Mucosa of descending colon (tissue), 3 donors: ENCODE measurements at regions not wholly inside any gene's neighbourhood (a gene's known extent, or its start where the extent isn't known, plus 50 kb on each side); places are given as distances from the start of the nearest gene placed in this dataset.

Experiments
- ATAC-seq: fragments of 200-7000 bp; cut with Tn5 transposase; one replicate; pipeline ENCODE4 v1.9.1; 2020; ENCODE audit warnings: mild to moderate bottlenecking, moderate library complexity
- DNase-seq, 3 donors: peaks; one replicate each; pipeline ENCODE4 v3.0.0-alpha.2; 2020
- H3K36me3 ChIP-seq: fragments of 200-600 bp; one replicate; pipeline ENCODE4 v1.8.0; 2021; ENCODE audit warnings: low read depth, mild to moderate bottlenecking
- H3K4me1 ChIP-seq: fragments of 200-600 bp; one replicate; pipeline ENCODE4 v1.8.0; 2021; ENCODE audit warnings: low read depth, mild to moderate bottlenecking
- H3K4me3 ChIP-seq: fragments of 200-600 bp; one replicate; pipeline ENCODE4 v1.8.0; 2021; ENCODE audit warnings: mild to moderate bottlenecking
- H3K9me3 ChIP-seq: fragments of 200-600 bp; one replicate; pipeline ENCODE4 v1.8.0; 2021; ENCODE audit warnings: mild to moderate bottlenecking
- intact Hi-C, 2 donors: fragments of 100-400 bp; cut with DNase I in 1 of 2; cut with micrococcal nuclease in 1 of 2; formaldehyde crosslinking; loops; one replicate each; pipeline versions ENCODE4 v1.11.0 to v1.11.1; 2022; cut with DNase I, micrococcal nuclease
- TF ChIP-seq, protein P1 (sequence below): fragments of 200-600 bp; IDR thresholded peaks from one replicate; pipeline ENCODE4 v1.8.0; 2022; ENCODE audit warnings: antibody characterized with exemption, mild to moderate bottlenecking
- donor health status: DM: no; HTN: no; CAD: no; lungs with moderate emphysema.
- donor health status: DM: no; HTN: no; CAD: no.
- donor health status: DM: no; HTN: yes; CAD: no.

DNA sequence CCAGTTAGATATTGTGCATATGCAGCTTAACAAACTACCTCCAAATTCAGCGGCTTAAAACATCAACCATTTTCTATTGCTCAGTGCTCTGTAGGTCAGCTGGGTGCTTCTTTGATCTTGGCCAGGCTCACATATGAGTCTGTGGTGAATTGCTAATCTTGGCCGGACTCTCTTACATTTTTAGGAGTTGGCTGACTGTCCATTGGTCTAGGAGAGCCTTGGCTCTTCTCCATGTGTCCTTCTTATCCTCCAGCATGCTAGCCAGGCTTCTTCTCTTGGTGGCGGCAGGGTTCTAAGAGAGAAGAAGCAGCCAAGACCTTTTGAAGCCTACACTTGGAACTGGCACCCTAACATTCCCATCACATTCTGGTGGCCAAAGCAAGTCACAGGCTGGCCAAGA is 174.3 kb upstream of the PWP1 start:
- Histone ChIP-seq H3K9me3 (no peaks in the 10 kb centered on the region), H3K4me1 (no peaks in the 10 kb centered on the region), H3K4me3 (no peak overlapping the region), H3K36me3 (no peaks in the 10 kb centered on the region)
- ATAC-seq = no peak
- intact Hi-C loops = no loop called here
- DNase-seq = no peak
- TF ChIP-seq, protein P1, sequence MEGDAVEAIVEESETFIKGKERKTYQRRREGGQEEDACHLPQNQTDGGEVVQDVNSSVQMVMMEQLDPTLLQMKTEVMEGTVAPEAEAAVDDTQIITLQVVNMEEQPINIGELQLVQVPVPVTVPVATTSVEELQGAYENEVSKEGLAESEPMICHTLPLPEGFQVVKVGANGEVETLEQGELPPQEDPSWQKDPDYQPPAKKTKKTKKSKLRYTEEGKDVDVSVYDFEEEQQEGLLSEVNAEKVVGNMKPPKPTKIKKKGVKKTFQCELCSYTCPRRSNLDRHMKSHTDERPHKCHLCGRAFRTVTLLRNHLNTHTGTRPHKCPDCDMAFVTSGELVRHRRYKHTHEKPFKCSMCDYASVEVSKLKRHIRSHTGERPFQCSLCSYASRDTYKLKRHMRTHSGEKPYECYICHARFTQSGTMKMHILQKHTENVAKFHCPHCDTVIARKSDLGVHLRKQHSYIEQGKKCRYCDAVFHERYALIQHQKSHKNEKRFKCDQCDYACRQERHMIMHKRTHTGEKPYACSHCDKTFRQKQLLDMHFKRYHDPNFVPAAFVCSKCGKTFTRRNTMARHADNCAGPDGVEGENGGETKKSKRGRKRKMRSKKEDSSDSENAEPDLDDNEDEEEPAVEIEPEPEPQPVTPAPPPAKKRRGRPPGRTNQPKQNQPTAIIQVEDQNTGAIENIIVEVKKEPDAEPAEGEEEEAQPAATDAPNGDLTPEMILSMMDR = no peak

DNA sequence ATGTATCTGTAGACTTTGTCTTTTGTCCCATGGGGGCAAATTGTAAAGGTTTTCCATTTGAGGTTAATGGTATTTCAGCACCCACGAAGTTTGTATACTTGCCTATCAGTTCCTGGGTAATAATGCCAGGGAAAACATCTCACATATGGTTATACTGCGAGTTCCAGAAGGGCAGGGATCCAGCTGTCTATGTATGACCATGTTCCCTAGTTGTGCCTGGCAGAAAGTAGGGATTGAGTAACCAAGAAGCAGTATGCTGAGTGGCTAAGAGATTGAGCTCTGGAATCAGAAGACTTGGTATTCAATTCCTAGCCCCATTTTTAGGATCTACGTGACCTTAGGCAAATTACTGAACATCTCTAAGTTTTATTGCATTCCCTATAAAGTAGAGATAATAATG is 173.2 kb upstream of the PWP1 start:
- H3K9me3 ChIP-seq = no peaks in the 10 kb centered on the region

DNA sequence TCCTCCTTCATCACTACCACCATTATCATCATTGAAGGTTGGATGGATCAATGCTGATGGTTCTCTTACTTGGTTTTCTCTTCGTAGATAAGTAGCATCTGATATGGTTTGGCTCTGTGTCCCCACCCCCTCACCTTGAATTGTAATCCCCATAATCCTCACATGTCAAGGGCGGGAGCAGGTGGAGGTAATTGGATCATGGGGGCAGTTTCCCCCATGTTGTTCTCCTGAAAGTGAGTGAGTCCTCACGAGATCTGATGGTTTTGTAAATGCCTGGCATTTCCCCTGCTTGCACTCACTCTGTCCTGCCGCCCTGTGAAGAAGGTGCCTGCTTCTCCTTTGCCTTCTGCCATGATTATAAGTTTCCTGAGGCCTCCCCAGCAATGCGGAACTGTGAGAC is 172.4 kb upstream of the PWP1 start:
- H3K4me3 ChIP-seq = no peak overlapping the region
- DNase-seq = no peak
- no peaks in the 10 kb centered on the region for H3K36me3 ChIP-seq
- TF ChIP-seq, protein P1 = no peak
- no peaks in the 10 kb centered on the region for H3K9me3 ChIP-seq
- intact Hi-C loops = no loop called here
- no peaks in the 10 kb centered on the region for H3K4me1 ChIP-seq
- no peak for ATAC-seq

More for the DNA sequence above, 173.2 kb upstream of the PWP1 start:
- TF ChIP-seq, protein P1 = no peak
- ATAC-seq (no peak), DNase-seq (no peak)
- H3K4me3 ChIP-seq = no peak overlapping the region
- intact Hi-C loops = no loop called here
- no peaks in the 10 kb centered on the region for H3K36me3 ChIP-seq
- no peaks in the 10 kb centered on the region for H3K4me1 ChIP-seq

DNA sequence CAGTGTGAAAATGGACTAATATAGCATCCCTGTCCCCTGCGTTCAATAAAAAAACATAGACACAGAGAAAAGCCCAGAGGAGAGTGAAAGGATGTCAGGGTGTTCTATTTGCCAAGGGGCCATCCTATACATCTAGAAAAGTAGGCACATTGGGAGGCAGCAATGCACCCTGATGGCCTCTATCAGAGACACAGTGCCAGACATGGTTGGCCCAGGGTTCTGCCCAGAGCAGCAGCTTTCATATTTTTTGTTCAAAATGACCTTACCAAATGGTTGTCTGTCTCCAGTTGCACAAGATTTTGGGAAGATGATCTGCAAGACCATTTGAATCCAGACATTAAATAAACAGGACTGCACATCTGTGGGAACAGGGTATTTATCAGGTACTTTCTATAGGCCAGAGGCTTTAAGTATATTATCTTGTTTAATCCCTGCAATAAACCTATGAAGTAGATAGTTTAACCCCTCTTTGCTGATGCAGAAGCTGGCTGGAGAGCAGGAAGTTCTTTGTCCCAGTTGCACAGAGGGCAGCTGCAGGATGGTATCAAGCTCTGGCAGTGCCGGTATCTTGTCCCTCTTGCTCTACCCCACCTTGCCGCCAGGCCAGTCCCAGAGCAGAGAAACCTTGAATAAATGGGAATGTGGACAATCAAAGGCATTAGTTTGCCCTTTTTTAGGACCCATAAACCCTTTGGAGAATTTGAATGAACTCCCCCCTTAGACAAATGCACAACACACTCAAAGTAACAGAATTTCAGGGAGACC is 171.8 kb upstream of the PWP1 start:
- H3K9me3 ChIP-seq = no peaks in the 10 kb centered on the region
- no peak for DNase-seq
- H3K4me1 ChIP-seq = no peaks in the 10 kb centered on the region
- ATAC-seq = no peak
- H3K4me3 ChIP-seq = no peak overlapping the region
- TF ChIP-seq, protein P1 = no peak
- no peaks in the 10 kb centered on the region for H3K36me3 ChIP-seq
- intact Hi-C loops = no loop called here

DNA sequence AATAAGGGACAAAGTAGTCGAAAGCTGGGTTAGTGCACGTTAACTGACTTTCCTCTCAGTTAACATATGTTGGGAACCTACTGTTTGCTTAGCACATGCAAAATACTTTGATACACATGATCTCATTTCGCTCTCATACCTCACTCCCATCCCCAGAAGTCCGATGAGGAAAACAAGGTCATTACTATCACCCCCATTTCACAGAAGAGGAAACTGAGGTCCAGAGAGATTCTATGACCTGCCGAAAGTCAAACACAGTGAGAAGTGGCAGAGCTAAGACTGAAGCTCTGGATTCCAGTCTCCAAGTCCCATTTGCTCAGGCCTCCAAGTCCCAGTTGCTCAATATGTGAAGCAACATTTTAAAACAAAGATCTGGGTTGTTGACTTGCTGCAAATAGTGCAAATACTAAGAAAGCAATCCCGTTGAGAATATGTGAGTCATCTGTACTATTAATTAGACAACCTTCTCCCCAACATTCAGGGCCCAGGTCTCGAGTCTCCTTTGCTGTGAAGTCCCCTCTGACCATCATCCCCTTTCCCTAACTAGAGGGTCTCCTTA is 170.6 kb upstream of the PWP1 start:
- ATAC-seq (no peak), DNase-seq (no peak)
- intact Hi-C loops = no loop called here
- TF ChIP-seq, protein P1 = no peak
- no peaks in the 10 kb centered on the region for H3K4me1 ChIP-seq
- H3K36me3 ChIP-seq = no peaks in the 10 kb centered on the region
- H3K4me3 ChIP-seq = no peak overlapping the region
- no peaks in the 10 kb centered on the region for H3K9me3 ChIP-seq
